Glomerular visceral epithelial cell (primary cell): ENCODE measurements at regions not wholly inside any gene's neighbourhood (a gene's known extent, or its start where the extent isn't known, plus 50 kb on each side); places are given as distances from the start of the nearest gene placed in this dataset.

Experiments used
- DNase-seq: peaks from one replicate; pipeline ENCODE4 v3.0.0-alpha.2; 2016; ENCODE audit errors: extremely low spot score

GRCh38 chr12:60847281-60847680, 1251.5 kb downstream of the SLC16A7 start:
- DNase-seq: no peak

GRCh38 chr12:60849723-60850122, 1253.9 kb downstream of the SLC16A7 start:
- DNase-seq: no peak

GRCh38 chr12:60853407-60853806, 1257.6 kb downstream of the SLC16A7 start:
- no peak for DNase-seq

GRCh38 chr12:60863421-60863820, 1267.6 kb downstream of the SLC16A7 start:
- no peak for DNase-seq

GRCh38 chr12:60872219-60872618, 1276.4 kb downstream of the SLC16A7 start:
- no peak for DNase-seq

GRCh38 chr12:60872850-60873713, 1277.3 kb downstream of the SLC16A7 start:
- no peak for DNase-seq

GRCh38 chr12:60874091-60874490, 1278.3 kb downstream of the SLC16A7 start:
- DNase-seq: no peak

GRCh38 chr12:60920841-60921495, 1325.1 kb downstream of the SLC16A7 start:
- DNase-seq: no peak

- no peak for DNase-seq
Measured at GRCh38 chr12:60921541-60921940, 1325.7 kb downstream of the SLC16A7 start.

- DNase-seq: no peak
Measured at GRCh38 chr12:60926256-60926655, 1330.4 kb downstream of the SLC16A7 start.

- no peak for DNase-seq
Measured at GRCh38 chr12:60930151-60930550, 1330.1 kb upstream of the USP15 start.

- DNase-seq: no peak
Measured at GRCh38 chr12:60935981-60936761, 1324.0 kb upstream of the USP15 start.

GRCh38 chr12:60947533-60947932, 1312.7 kb upstream of the USP15 start:
- no peak for DNase-seq

GRCh38 chr12:60967128-60967527, 1293.1 kb upstream of the USP15 start:
- no peak for DNase-seq

- no peak for DNase-seq
Measured at GRCh38 chr12:60977966-60978365, 1282.2 kb upstream of the USP15 start.

GRCh38 chr12:60980558-60980957, 1279.6 kb upstream of the USP15 start:
- DNase-seq: no peak

GRCh38 chr12:60981473-60981872, 1278.7 kb upstream of the USP15 start:
- no peak for DNase-seq

- DNase-seq: no peak
Measured at GRCh38 chr12:60992087-60992486, 1268.1 kb upstream of the USP15 start.

GRCh38 chr12:60995256-60995825, 1264.9 kb upstream of the USP15 start:
- DNase-seq: no peak

GRCh38 chr12:60997869-60998378, 1262.3 kb upstream of the USP15 start:
- DNase-seq: no peak

GRCh38 chr12:61009192-61009591, 1251.0 kb upstream of the USP15 start:
- DNase-seq: no peak
